Astrocyte (in vitro differentiated cells and primary cell): ENCODE measurements at regions not wholly inside any gene's neighbourhood (a gene's known extent, or its start where the extent isn't known, plus 50 kb on each side); places are given as distances from the start of the nearest gene placed in this dataset.
"Not testable (repeated sequence)": the region's sequence is repeated elsewhere in the genome, so short reads cannot be mapped to it uniquely, and the experiment has no call there.

Experiments
- DNase-seq: peaks from one replicate; pipeline ENCODE4 v3.0.0-alpha.2; 2010; ENCODE audit warnings: low read depth
- FAIRE-seq: peaks from 2 replicates; lab custom pipeline; 2011; peaks lifted over from hg19 to GRCh38; lab: Jason Lieb, UNC
- H2AFZ ChIP-seq: 2 replicates; pipeline ENCODE4 v1.6.0; 2012; ENCODE audit warnings: low read depth, low read length, inconsistent platforms
- H3K27ac ChIP-seq: 2 replicates; pipeline ENCODE4 v1.5.1; 2011; ENCODE audit warnings: low read depth, low read length, inconsistent platforms
- H3K27me3 ChIP-seq: 2 replicates; pipeline ENCODE4 v1.6.0; 2011; ENCODE audit warnings: low read length, inconsistent platforms; ENCODE audit not compliant: insufficient read depth
- H3K36me3 ChIP-seq: 2 replicates; pipeline ENCODE4 v1.5.1; 2011; ENCODE audit warnings: low read length, inconsistent platforms; ENCODE audit not compliant: insufficient read depth
- H3K4me1 ChIP-seq: 2 replicates; pipeline ENCODE4 v1.5.1; 2011; ENCODE audit warnings: low read length, inconsistent platforms; ENCODE audit not compliant: insufficient read depth
- H3K4me2 ChIP-seq: 2 replicates; pipeline ENCODE4 v1.6.0; 2012; ENCODE audit warnings: low read length, inconsistent platforms
- H3K4me3 ChIP-seq: 2 replicates; pipeline ENCODE4 v1.5.1; 2011; ENCODE audit warnings: low read depth, mild to moderate bottlenecking, low read length, inconsistent platforms; ENCODE audit not compliant: insufficient read depth
- H3K79me2 ChIP-seq: 2 replicates; pipeline ENCODE4 v1.6.0; 2012; ENCODE audit warnings: mild to moderate bottlenecking, low read length, inconsistent platforms; ENCODE audit not compliant: insufficient read depth
- H3K9ac ChIP-seq: 2 replicates; pipeline ENCODE4 v1.6.0; 2012; ENCODE audit warnings: mild to moderate bottlenecking, low read length, inconsistent platforms
- H3K9me3 ChIP-seq: 2 replicates; pipeline ENCODE4 v1.5.1; 2012; ENCODE audit warnings: low read depth, mild to moderate bottlenecking, low read length, inconsistent platforms; ENCODE audit not compliant: insufficient read depth
- H4K20me1 ChIP-seq: 2 replicates; pipeline ENCODE4 v1.6.0; 2012; ENCODE audit warnings: low read length, inconsistent platforms; ENCODE audit not compliant: insufficient read depth
- H3K27ac Mint-ChIP-seq: one replicate; pipeline ENCODE4 v1.8.0; 2021; ENCODE audit warnings: mild to moderate bottlenecking, mixed read lengths; ENCODE audit not compliant: unreplicated experiment
- H3K27me3 Mint-ChIP-seq: one replicate; pipeline ENCODE4 v1.8.0; 2021; ENCODE audit warnings: low read depth, mixed read lengths; ENCODE audit not compliant: unreplicated experiment
- H3K36me3 Mint-ChIP-seq: one replicate; pipeline ENCODE4 v1.8.0; 2021; ENCODE audit warnings: low read depth, mixed read lengths; ENCODE audit not compliant: unreplicated experiment
- H3K4me1 Mint-ChIP-seq: one replicate; pipeline ENCODE4 v1.8.0; 2021; ENCODE audit warnings: low read depth, mixed read lengths; ENCODE audit not compliant: unreplicated experiment
- H3K4me3 Mint-ChIP-seq: one replicate; pipeline ENCODE4 v1.8.0; 2021; ENCODE audit warnings: mild to moderate bottlenecking, moderate library complexity, mixed read lengths; ENCODE audit not compliant: unreplicated experiment
- H3K9me3 Mint-ChIP-seq: one replicate; pipeline ENCODE4 v1.8.0; 2021; ENCODE audit warnings: mild to moderate bottlenecking, mixed read lengths; ENCODE audit not compliant: unreplicated experiment
- CTCF ChIP-seq: IDR thresholded peaks from 2 replicates; pipeline ENCODE4 v1.5.1; 2011; ENCODE audit warnings: low read depth, mild to moderate bottlenecking, inconsistent platforms, low read length, moderate library complexity; ENCODE audit not compliant: insufficient read depth
- EZH2 ChIP-seq: IDR thresholded peaks from 2 replicates; pipeline ENCODE4 v1.6.1; 2012; ENCODE audit warnings: mild to moderate bottlenecking, low read length, inconsistent platforms; ENCODE audit not compliant: insufficient read depth

DNA sequence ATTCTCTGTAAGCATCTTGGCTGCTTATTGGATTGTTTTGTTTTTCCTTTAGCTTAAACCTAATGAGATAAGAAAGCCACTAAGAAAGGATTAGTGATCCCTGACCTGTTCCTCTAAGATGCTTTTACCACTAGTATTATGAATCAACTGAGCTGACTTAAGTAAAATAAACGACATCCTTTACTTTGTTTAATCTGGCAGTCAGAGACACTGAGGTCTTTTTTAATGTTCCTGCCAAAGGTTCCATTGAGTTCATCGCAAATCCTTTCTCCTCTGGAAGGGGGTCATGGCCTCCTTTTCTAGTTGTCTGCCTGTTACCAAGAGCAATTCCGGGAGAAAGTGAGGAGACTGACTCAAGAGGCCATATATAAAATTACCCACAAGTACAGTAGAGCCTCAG lies 1038.3 kb upstream of the SLIT2 start:
- Histone ChIP-seq H2AFZ (no peak overlapping the region), H3K4me2 (no peak overlapping the region), H3K9me3 (no peaks in the 10 kb centered on the region), H3K9ac (no peak overlapping the region), H3K27ac (no peak overlapping the region), H3K27me3 (no peaks in the 10 kb centered on the region), H4K20me1 (no peaks in the 10 kb centered on the region), H3K36me3 (no peaks in the 10 kb centered on the region), H3K79me2 (no peaks in the 10 kb centered on the region), H3K4me1 (peaks cover 7% of the 10 kb centered on the region), H3K4me3 (no peak overlapping the region)
- no peak for FAIRE-seq
- no peaks in the 10 kb centered on the region for H3K27me3 Mint-ChIP-seq
- H3K9me3 Mint-ChIP-seq = no peaks in the 10 kb centered on the region
- no peaks in the 10 kb centered on the region for H3K36me3 Mint-ChIP-seq
- H3K27ac Mint-ChIP-seq = no peak overlapping the region
- peak; percentile 86 for DNase-seq
- TF ChIP-seq CTCF = no peak
- no peak for TF ChIP-seq EZH2
- H3K4me3 Mint-ChIP-seq = no peak overlapping the region
- no peaks in the 10 kb centered on the region for H3K4me1 Mint-ChIP-seq

DNA sequence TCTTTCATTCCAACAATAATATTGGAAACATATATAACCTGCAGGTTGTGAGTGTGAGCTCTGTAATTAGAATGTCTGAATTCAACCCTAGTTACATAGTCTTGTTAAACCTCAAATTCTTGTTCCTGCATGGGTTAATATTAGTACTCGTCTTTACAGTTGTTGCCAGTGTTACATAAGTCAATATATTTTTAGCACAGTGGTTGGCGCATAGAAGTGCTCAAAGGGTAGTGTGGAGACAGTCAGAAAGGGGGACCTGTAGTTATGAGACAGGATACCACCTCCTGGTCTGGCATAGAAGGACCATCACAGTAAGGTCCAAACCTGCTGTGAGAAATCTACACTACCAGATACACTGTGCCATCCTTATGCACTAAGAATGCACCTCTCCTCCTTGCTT lies 1045.9 kb upstream of the SLIT2 start:
- Mint-ChIP-seq H3K36me3 (no peaks in the 10 kb centered on the region), H3K4me3 (no peak overlapping the region), H3K27ac (no peak overlapping the region), H3K4me1 (no peaks in the 10 kb centered on the region), H3K9me3 (no peaks in the 10 kb centered on the region), H3K27me3 (no peaks in the 10 kb centered on the region)
- no peak overlapping the region for H2AFZ ChIP-seq
- H4K20me1 ChIP-seq = no peaks in the 10 kb centered on the region
- no peaks in the 10 kb centered on the region for H3K79me2 ChIP-seq
- TF ChIP-seq CTCF (no peak), EZH2 (no peak)
- H3K36me3 ChIP-seq = no peaks in the 10 kb centered on the region
- no peak for FAIRE-seq
- no peaks in the 10 kb centered on the region for H3K4me1 ChIP-seq
- H3K27ac ChIP-seq = no peak overlapping the region
- no peaks in the 10 kb centered on the region for H3K9me3 ChIP-seq
- no peak overlapping the region for H3K9ac ChIP-seq
- H3K4me3 ChIP-seq = no peak overlapping the region
- H3K27me3 ChIP-seq = no peaks in the 10 kb centered on the region
- no peak for DNase-seq
- no peak overlapping the region for H3K4me2 ChIP-seq

DNA sequence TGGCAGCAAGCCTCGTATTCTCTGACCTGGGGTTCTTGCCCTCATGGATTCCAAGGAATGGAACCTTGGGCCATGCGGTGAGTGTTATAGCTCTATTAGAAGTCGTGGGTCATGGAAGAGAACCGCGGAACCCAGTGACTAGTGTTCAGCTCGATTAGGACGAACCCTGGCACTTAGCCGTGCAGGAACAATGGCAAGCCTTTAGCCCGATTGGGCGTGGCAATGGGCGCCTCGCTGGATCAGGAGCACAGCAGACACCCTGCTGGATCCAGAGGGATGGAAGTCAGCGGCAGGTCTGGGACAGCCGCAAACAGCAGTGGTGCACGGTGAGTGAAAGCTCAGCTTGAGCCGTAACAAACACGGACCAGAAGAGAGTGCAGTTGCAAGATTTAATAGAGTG lies 1053.9 kb upstream of the SLIT2 start:
- H3K27ac Mint-ChIP-seq, H3K27me3 ChIP-seq, H3K36me3 ChIP-seq, H3K4me1 ChIP-seq, H3K9me3 ChIP-seq, H3K9ac ChIP-seq, DNase-seq, H3K9me3 Mint-ChIP-seq, H3K79me2 ChIP-seq, H3K36me3 Mint-ChIP-seq, H3K4me2 ChIP-seq, H3K4me3 ChIP-seq, H3K4me3 Mint-ChIP-seq, H4K20me1 ChIP-seq, H3K27ac ChIP-seq, H3K27me3 Mint-ChIP-seq, H3K4me1 Mint-ChIP-seq, H2AFZ ChIP-seq, FAIRE-seq: not testable (repeated sequence)
